ACHN (cell line): ENCODE measurements at regions not wholly inside any gene's neighbourhood (a gene's known extent, or its start where the extent isn't known, plus 50 kb on each side); places are given as distances from the start of the nearest gene placed in this dataset.
"Not testable (repeated sequence)": the region's sequence is repeated elsewhere in the genome, so short reads cannot be mapped to it uniquely, and the experiment has no call there.

Experiments
- DNase-seq: peaks from one replicate; pipeline ENCODE4 v3.0.0-alpha.2; 2015
- in situ Hi-C: cut with HindIII; loops from 2 replicates; pipeline ENCODE4 v1.10.0; 2017; ENCODE audit warnings: low sequenced_read_pairs, low pct_ligation_motif_present, low pct_unique_long_range_greater_than_20kb

DNA sequence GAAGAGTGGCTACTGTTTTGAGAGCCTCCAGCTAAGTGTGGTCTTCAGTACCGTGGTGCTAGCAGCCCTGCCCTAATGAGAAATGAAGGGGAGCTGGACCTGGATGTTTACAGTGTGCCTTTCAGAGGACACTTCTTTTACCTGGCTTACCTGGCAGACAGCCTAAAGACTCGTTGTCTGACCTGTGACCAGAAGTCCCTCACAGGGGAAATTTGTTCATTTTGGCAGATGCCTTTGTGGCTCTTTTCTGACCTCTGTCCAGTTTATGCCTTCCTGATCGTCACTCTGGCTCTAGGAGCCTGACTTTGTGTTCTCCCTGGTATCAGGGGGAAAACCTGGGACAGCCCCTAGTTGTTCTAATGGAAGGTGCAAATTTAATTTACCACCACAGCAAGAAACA lies 475.1 kb downstream of the DMRTA1 start:
- in situ Hi-C loops, result no loop called here
- no peak for DNase-seq

DNA sequence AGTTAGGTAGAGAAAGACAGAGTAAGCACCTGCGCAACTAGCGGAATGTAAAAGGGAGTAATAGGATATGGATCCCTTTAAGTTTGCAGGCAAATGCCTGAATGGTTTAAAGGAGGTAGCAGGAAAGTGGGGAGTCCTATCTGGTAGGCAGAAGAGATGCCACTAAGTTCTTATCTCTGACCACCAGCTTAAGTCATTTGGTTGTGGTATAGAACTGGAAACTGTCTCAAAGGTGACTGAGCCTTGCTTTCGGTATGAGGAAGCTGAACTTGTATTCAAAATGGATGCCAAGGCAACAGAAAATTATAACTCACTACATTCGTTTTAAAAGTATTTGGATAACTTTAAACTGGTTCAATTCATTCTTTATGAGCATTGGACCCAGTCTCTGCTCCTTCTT lies 475.6 kb downstream of the DMRTA1 start:
- no peak for DNase-seq
- in situ Hi-C loops, result no loop called here

GRCh38 chr9:22954550-22954949 lies 507.9 kb downstream of the DMRTA1 start:
- in situ Hi-C loops, result no loop called here
- no peak for DNase-seq

GRCh38 chr9:22954964-22955363 lies 508.3 kb downstream of the DMRTA1 start:
- in situ Hi-C loops, result no loop called here
- no peak for DNase-seq

DNA sequence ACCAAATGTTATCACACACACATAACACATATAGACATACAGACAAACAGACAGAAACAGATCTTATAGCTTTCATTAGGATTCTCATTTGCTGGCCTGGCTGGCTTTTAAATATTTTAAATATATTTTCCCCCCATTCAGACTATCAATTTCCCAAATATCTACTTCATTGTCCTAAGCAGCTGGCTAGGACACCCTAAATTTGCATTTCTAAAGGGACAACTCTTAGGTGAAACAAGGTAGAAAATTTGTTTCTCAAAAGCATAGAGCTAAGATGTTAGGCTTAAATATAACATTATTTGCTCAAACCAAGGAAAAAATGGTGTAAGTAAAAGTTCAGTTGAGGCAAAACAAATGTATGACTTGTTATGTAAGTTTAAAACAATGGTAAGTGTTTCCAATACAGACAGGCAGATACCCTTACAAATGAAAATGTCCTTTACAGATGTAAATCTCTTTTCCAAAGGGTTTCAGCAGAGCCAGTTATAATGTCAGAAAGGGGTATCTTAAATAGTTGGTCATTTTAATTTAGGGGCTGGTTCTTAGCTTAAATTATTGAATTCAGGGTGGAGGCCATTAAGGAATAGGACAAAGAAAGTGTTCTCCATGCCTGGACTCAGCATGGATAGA lies 522.8 kb downstream of the DMRTA1 start:
- in situ Hi-C loops, result no loop called here
- no peak for DNase-seq

DNA sequence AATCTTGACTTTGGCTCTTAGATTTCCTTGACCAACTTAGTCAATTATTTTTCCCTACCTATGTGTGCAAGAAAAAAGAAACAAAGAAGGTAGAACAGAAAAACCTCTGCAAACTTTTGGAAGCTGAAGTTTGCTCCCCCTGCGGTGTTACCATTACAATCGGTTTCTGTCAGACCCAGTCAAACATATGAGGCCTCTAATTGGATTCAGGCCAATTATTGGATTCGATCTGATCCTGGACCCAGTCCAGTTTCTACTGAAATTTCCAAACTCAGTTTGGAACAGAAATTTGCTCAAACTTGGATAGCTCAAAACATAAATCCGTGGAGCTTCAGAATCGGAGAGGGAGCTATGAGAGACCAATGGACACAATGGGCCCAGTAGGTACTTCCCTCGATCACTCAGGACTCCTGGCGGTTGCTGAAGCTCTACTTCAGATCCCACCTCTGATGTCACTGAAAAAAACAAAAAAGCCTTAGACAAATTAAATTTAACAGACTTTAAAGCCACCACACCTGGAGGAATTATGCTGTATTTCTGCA lies 523.9 kb downstream of the DMRTA1 start:
- in situ Hi-C loops, result no loop called here
- DNase-seq, result no peak

GRCh38 chr9:22975951-22976350 lies 529.3 kb downstream of the DMRTA1 start:
- no peak for DNase-seq
- in situ Hi-C loops, result no loop called here

GRCh38 chr9:22976454-22976853 lies 529.8 kb downstream of the DMRTA1 start:
- DNase-seq, result no peak
- in situ Hi-C loops, result no loop called here

DNA sequence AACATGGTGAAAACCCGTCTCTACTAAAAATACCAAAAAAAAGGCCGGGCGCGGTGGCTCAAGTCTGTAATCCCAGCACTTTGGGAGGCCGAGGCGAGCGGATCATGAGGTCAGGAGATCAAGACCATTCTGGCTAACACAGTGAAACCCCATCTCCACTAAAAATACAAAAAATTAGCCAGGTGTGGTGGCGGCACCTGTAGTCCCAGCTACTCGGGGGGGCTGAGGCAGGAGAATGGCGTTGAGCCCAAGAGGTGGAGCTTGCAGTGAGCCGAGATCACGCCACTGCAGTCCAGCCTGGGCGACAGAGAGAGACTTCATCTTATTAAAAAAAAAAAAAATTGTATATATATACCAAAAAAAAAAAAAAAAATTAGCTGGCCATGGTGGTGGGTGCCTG lies 533.8 kb downstream of the DMRTA1 start:
- in situ Hi-C loops, DNase-seq: not testable (repeated sequence)

- in situ Hi-C loops, result no loop called here
- DNase-seq, result no peak
Measured at GRCh38 chr9:22986556-22986955, 539.9 kb downstream of the DMRTA1 start.

DNA sequence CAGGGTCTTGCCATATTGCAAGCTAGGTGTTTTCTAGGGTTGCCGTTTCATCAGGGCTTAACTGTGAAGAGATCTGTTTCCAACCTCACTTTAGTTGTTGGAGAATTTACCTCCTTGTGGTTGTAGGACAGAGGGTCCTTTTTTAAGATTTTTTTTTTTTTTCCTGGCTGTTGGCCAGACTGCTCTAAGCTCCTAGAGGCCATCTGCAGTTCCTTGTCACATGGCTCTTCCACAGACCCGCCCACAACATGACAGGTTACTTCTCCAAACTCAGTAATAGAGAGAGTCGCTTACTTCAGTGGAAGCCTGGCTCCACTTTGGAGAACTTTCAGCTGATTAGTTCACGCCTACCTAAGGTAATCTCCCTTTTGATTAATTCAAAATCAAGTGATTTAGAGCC lies 543.7 kb downstream of the DMRTA1 start:
- DNase-seq, result no peak
- in situ Hi-C loops, result no loop called here

- in situ Hi-C loops, result no loop called here
- no peak for DNase-seq
Measured at GRCh38 chr9:22992780-22993179, 546.2 kb downstream of the DMRTA1 start.

DNA sequence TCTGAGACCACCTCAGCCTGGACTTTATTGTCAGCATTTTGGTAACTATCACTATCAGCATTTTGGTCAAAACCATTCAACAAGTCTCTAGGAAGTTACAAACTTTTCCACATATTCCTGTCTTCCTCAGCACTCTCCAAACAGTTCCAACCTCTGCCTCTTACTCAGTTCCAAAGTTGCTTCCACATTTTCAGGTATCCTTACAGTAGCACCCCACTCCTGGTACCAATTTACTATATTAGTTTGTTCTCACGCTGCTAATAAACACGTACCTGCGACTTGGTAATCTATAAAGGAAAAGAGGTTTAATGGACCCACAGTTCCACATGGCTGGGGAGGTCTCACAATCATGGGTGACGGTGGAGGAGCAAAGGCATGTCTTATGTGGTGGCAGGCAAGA lies 551.3 kb downstream of the DMRTA1 start:
- no peak for DNase-seq
- in situ Hi-C loops, result no loop called here

- in situ Hi-C loops, result no loop called here
- DNase-seq, result no peak
Measured at GRCh38 chr9:23005156-23005555, 558.5 kb downstream of the DMRTA1 start.

GRCh38 chr9:23006127-23006526 lies 559.5 kb downstream of the DMRTA1 start:
- in situ Hi-C loops, result no loop called here
- DNase-seq, result no peak

GRCh38 chr9:23011669-23012068 lies 565.0 kb downstream of the DMRTA1 start:
- in situ Hi-C loops, result no loop called here
- DNase-seq, result no peak

- in situ Hi-C loops, result no loop called here
- DNase-seq, result no peak
Measured at GRCh38 chr9:23015557-23015956, 568.9 kb downstream of the DMRTA1 start.

- no peak for DNase-seq
- in situ Hi-C loops, result no loop called here
Measured at GRCh38 chr9:23036416-23036815, 589.8 kb downstream of the DMRTA1 start.

DNA sequence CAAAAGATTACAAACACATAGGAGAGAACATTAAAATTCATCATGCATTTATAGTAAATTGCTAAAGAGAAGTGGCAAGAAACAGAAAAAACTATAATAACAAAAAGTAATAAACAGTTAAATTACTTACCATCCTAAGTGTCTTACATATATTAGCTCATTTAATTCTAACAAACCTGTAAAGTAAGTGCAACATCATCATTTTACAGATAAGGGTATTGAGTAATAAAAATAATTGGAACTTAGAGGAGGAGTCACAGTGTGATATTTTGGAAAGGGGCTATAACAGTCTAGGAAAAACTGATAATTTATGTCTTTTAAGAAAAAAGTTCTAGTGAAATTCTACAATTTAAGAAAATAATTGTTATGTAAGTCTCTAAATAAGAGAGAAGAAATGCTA lies 592.8 kb downstream of the DMRTA1 start:
- in situ Hi-C loops, result no loop called here
- DNase-seq, result no peak

- in situ Hi-C loops, result no loop called here
- no peak for DNase-seq
Measured at GRCh38 chr9:23041466-23041865, 594.8 kb downstream of the DMRTA1 start.

DNA sequence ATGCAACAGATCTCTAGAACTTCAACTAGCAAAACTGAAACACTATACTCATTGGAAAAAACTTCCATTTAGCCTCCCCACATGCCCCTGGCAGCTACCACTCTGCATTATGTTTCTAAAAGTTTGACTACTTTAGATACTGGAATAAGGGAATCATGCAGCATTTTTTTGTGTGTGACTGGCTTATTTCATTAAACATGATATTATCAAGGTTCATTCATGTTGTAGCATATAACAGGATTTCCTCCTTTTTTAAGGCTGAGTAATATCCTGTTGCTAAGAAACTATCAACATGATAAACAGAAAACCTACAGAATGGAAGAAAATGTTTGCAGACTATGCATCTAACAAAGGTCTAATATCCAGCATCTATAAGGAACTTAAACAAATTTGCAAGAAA lies 597.9 kb downstream of the DMRTA1 start:
- in situ Hi-C loops, result no loop called here

More for the DNA sequence above, 597.9 kb downstream of the DMRTA1 start:
- DNase-seq, result no peak
